Heart left ventricle (tissue), 16 donors: ENCODE measurements at regions not wholly inside any gene's neighbourhood (a gene's known extent, or its start where the extent isn't known, plus 50 kb on each side); places are given as distances from the start of the nearest gene placed in this dataset.
"Not testable (repeated sequence)": the region's sequence is repeated elsewhere in the genome, so short reads cannot be mapped to it uniquely, and the experiment has no call there.

Source experiments
- ATAC-seq, 4 donors: fragments of 200-7000 bp; cut with Tn5 transposase; one replicate each; pipeline ENCODE4 v1.9.1; 2020 to 2022; ENCODE audit warnings: moderate library complexity in 4 of 4, mild to moderate bottlenecking in 3 of 4, moderate number of reproducible peaks in 1 of 4
- DNase-seq, 5 donors: peaks; one replicate each; pipeline ENCODE4 v3.0.0-alpha.2; 2020
- H3K27ac ChIP-seq, 12 donors: fragments of 200-600 bp; sonication (generic) in 4 of 12; one replicate each; pipeline versions ENCODE4 v1.5.0 to v1.8.0; 2016 to 2022; ENCODE audit warnings: mild to moderate bottlenecking in 2 of 12
- H3K27me3 ChIP-seq, 9 donors: fragments of 200-600 bp; sonication (generic) in 2 of 9; one replicate each; pipeline versions ENCODE4 v1.5.1 to v1.8.0; 2016 to 2022; ENCODE audit warnings: mild to moderate bottlenecking in 3 of 9
- H3K36me3 ChIP-seq, 9 donors: fragments of 200-600 bp; sonication (generic) in 2 of 9; one replicate each; pipeline versions ENCODE4 v1.5.0 to v1.8.0; 2018 to 2022; ENCODE audit warnings: mild to moderate bottlenecking in 2 of 9
- H3K4me1 ChIP-seq, 12 donors: fragments of 200-600 bp; sonication (generic) in 4 of 12; one replicate each; pipeline versions ENCODE4 v1.5.0 to v1.8.0; 2016 to 2022; ENCODE audit warnings: mild to moderate bottlenecking in 3 of 12
- H3K4me3 ChIP-seq, 12 donors: fragments of 200-600 bp; sonication (generic) in 4 of 12; one replicate each; pipeline versions ENCODE4 v1.5.0 to v1.8.0; 2017 to 2022; ENCODE audit warnings: mild to moderate bottlenecking in 9 of 12, moderate library complexity in 4 of 12
- H3K9me3 ChIP-seq, 12 donors: fragments of 200-600 bp; sonication (generic) in 4 of 12; one replicate each; pipeline versions ENCODE4 v1.5.0 to v1.8.0; 2016 to 2022; ENCODE audit warnings: mild to moderate bottlenecking in 1 of 12
- CTCF ChIP-seq, 12 donors: fragments of 200-600 bp; sonication (generic) in 4 of 12; IDR thresholded peaks; one replicate each; pipeline versions ENCODE4 v1.5.0 to v1.8.0; 2018 to 2022; ENCODE audit warnings: antibody characterized with exemption in 12 of 12, mild to moderate bottlenecking in 5 of 12
- POLR2A ChIP-seq, 2 donors: fragments of 450-650 bp; IDR thresholded peaks; one replicate each; pipeline ENCODE4 v1.6.1; 2017; ENCODE audit warnings: antibody characterized with exemption in 2 of 2, mild to moderate bottlenecking in 2 of 2, moderate library complexity in 2 of 2
- WGBS, 4 donors: extraction: QIAGEN DNeasy Blood & Tissue Kit in 2 of 4; methylation state at CpG; one replicate each; pipeline versions ENCODE4 v1.1.5 to v1.1.7; 2013 to 2018; 5-methylcytosine and 5-hydroxymethylcytosine counted together
- intact Hi-C, 10 donors: fragments of 100-400 bp; cut with DNase I; formaldehyde crosslinking; loops; one replicate each; pipeline versions ENCODE4 v1.11.1 to v1.14.2; 2022
- donor health status: ischemic (EF 13 %, LVEDD 7.1; RV severe dilation, severe dysfunction).
- donor health status: healthy with polysubstance abuse.
- donor health status: DM: no; HTN: yes; CAD: no.
- donor health status: DM: no; HTN: no; CAD: no.
- donor health status: ischemic (EF 25% LVEDD 6.9; RV normal size, moderate dysfunction).
- donor health status: ischemic (EF 25% LVEDD 5.7; RV mildly dilated, moderate dysfunction).
- donor health status: healthy.
- donor health status: DM: yes; HTN: yes; CAD: no.
- donor health status: ischemic (EF 35%, LVEDD 5.7; RV mildly dilated, moderate dysfunction).
- donor health status: nonischemic (EF 11% LVEDD 7.7; RV severe dilation, severe dysfunction).
- donor health status: DM: yes; HTN: yes; CAD: no.
- donor health status: PGD.
- donor health status: ischemic (EF 29% LVEDD 5.4; RV normal size, mild dysfunction).
- donor health status: nonischemic (EF 23%, LVEDD 6.1; RV moderate dilation, normal function).

- no peaks in the 10 kb centered on the region for H3K9me3 ChIP-seq
- no peaks in the 10 kb centered on the region for H3K27me3 ChIP-seq
- H3K4me1 ChIP-seq: no peaks in the 10 kb centered on the region
- intact Hi-C loops: no loop called here
- DNase-seq: no peak
- H3K4me3 ChIP-seq: no peak overlapping the region
- TF ChIP-seq CTCF (IDR thresholded peaks at IDR 0.05) (no peak), POLR2A (IDR thresholded peaks at IDR 0.05) (no peak)
- no peak overlapping the region for H3K27ac ChIP-seq
- WGBS, 4 donors: 32 to 82% (median 61%) methylated on average over 2 of the region's 2 CpGs
- no peak for ATAC-seq
- no peaks in the 10 kb centered on the region for H3K36me3 ChIP-seq
Observed at GRCh38 chr20:22060610-22061009, 355.1 kb downstream of the PAX1 start.

- H3K9me3 ChIP-seq: no peaks in the 10 kb centered on the region
- H3K36me3 ChIP-seq: no peaks in the 10 kb centered on the region
- no peak for TF ChIP-seq POLR2A (IDR thresholded peaks at IDR 0.05)
- no peaks in the 10 kb centered on the region for H3K4me1 ChIP-seq
- H3K4me3 ChIP-seq: no peak overlapping the region
- no peak overlapping the region for H3K27ac ChIP-seq
- H3K27me3 ChIP-seq: peaks cover 0 to 3% (median 0%) of the 10 kb centered on the region in 9 donors
- DNase-seq: no peak
- intact Hi-C loops: no loop called here
- no peak for ATAC-seq
Observed at GRCh38 chr20:22058746-22059145, 353.3 kb downstream of the PAX1 start.

- no peaks in the 10 kb centered on the region for H3K4me1 ChIP-seq
- no peak for DNase-seq
- peaks cover 0 to 3% (median 0%) of the 10 kb centered on the region in 9 donors for H3K27me3 ChIP-seq
- TF ChIP-seq CTCF (IDR thresholded peaks at IDR 0.05): no peak
- TF ChIP-seq POLR2A (IDR thresholded peaks at IDR 0.05): no peak
- no peaks in the 10 kb centered on the region for H3K9me3 ChIP-seq
- intact Hi-C loops: no loop called here
- no peaks in the 10 kb centered on the region for H3K36me3 ChIP-seq
- no peak overlapping the region for H3K27ac ChIP-seq
- ATAC-seq: no peak
- no peak overlapping the region for H3K4me3 ChIP-seq
- 63 to 78% (median 75%) methylated on average over 1 of the region's 1 CpG for WGBS, 4 donors
Observed at GRCh38 chr20:22055981-22056380, 350.5 kb downstream of the PAX1 start.

GRCh38 chr20:22052025-22052650, 346.7 kb downstream of the PAX1 start:
- H3K27ac ChIP-seq: no peak overlapping the region
- TF ChIP-seq POLR2A (IDR thresholded peaks at IDR 0.05) (no peak), CTCF (IDR thresholded peaks at IDR 0.05) (no peak)
- H3K4me3 ChIP-seq: no peak overlapping the region
- intact Hi-C loops: no loop called here
- no peak for DNase-seq
- WGBS, 4 donors: 71 to 79% (median 74%) methylated on average over 1 of the region's 1 CpG
- no peaks in the 10 kb centered on the region for H3K36me3 ChIP-seq
- peaks cover 0 to 3% (median 0%) of the 10 kb centered on the region in 9 donors for H3K27me3 ChIP-seq
- no peaks in the 10 kb centered on the region for H3K9me3 ChIP-seq
- no peak for ATAC-seq
- H3K4me1 ChIP-seq: no peaks in the 10 kb centered on the region

- H3K36me3 ChIP-seq, H3K27ac ChIP-seq, H3K4me1 ChIP-seq, H3K4me3 ChIP-seq, intact Hi-C loops, H3K9me3 ChIP-seq, ATAC-seq, DNase-seq, H3K27me3 ChIP-seq: not testable (repeated sequence)
- 42 to 57% (median 46%) methylated on average over 12 to 13 of the region's 13 CpGs for WGBS, 4 donors
Observed at GRCh38 chr20:22045956-22046507, 340.6 kb downstream of the PAX1 start.
